Endothelial cell of umbilical vein (primary cell): ENCODE measurements at regions not wholly inside any gene's neighbourhood (a gene's known extent, or its start where the extent isn't known, plus 50 kb on each side); places are given as distances from the start of the nearest gene placed in this dataset.

ENCODE experiments used
- BruUV-seq: library from RNA; stranded (reverse); fragments of 400-500 nt; replicated peaks from 2 replicates; lab custom pipeline; 2021; lab: Mats Ljungman, UMichigan
- CTCF ChIA-PET: fragments of 300-600, 350-600 bp; sonication (Branson Sonifier 250); formaldehyde crosslinking; loops from one replicate; lab custom pipeline; 2021; ENCODE audit warnings: antibody characterized with exemption, inconsistent platforms; lab: Charles Lee
- POLR2A ChIA-PET: fragments of 300-600, 350-600 bp; sonication (Branson Sonifier 250); formaldehyde crosslinking; loops from one replicate; lab custom pipeline; 2021; ENCODE audit warnings: antibody characterized with exemption, inconsistent platforms; lab: Charles Lee
- DNase-seq: peaks from one replicate; pipeline ENCODE4 v3.0.0-alpha.2; 2011; ENCODE audit warnings: low read depth, low spot score
- FAIRE-seq: peaks from 2 replicates; lab custom pipeline; 2011; peaks lifted over from hg19 to GRCh38; lab: Jason Lieb, UNC
- H2AFZ ChIP-seq: 2 replicates; pipeline ENCODE4 v1.6.0; 2012; ENCODE audit warnings: low read depth, low read length, control low read depth, inconsistent platforms
- H3K27ac ChIP-seq: 2 replicates; pipeline ENCODE4 v1.5.1; 2011; ENCODE audit warnings: low read depth, mild to moderate bottlenecking, control low read depth, low read length, moderate library complexity; ENCODE audit not compliant: insufficient read depth
- H3K27me3 ChIP-seq, 2 experiments: 2 replicates each; pipeline versions ENCODE4 v1.6.0 to v1.6.1; 2011; ENCODE audit warnings: low read length in 2 of 2, mixed read lengths in 1 of 2; ENCODE audit not compliant: control insufficient read depth in 2 of 2, insufficient read depth in 2 of 2
- H3K36me3 ChIP-seq, 2 experiments: 2 replicates in 1 of 2; 3 replicates in 1 of 2; pipeline ENCODE4 v1.5.1; 2011; ENCODE audit warnings: low read length in 2 of 2, mild to moderate bottlenecking in 1 of 2, moderate library complexity in 1 of 2; ENCODE audit not compliant: control insufficient read depth in 2 of 2, insufficient read depth in 2 of 2; ENCODE audit errors: extremely low read depth in 1 of 2
- H3K4me1 ChIP-seq: 3 replicates; pipeline ENCODE4 v1.5.1; 2011; ENCODE audit warnings: mild to moderate bottlenecking, low read length; ENCODE audit not compliant: control insufficient read depth, insufficient read depth; ENCODE audit errors: extremely low read depth
- H3K4me2 ChIP-seq: 2 replicates; pipeline ENCODE4 v1.6.1; 2011; ENCODE audit warnings: low read length, control low read depth, mixed read lengths; ENCODE audit not compliant: insufficient read depth
- H3K4me3 ChIP-seq, 3 experiments: fragments of 200-600 bp in 1 of 3; sonication (generic), shearing (Covaris generic) in 1 of 3; replicated peaks in 1 of 3; 2 replicates each; pipeline ENCODE4 v1.5.1; 2011 to 2016; ENCODE audit warnings: control low read depth in 3 of 3, low read length in 3 of 3, mild to moderate bottlenecking in 2 of 3, inconsistent platforms in 1 of 3, low read depth in 1 of 3, moderate library complexity in 1 of 3; ENCODE audit not compliant: insufficient read depth in 1 of 3
- H3K79me2 ChIP-seq: 2 replicates; pipeline ENCODE4 v1.6.0; 2012; ENCODE audit warnings: low read length, inconsistent platforms; ENCODE audit not compliant: control insufficient read depth, insufficient read depth
- H3K9ac ChIP-seq: replicated peaks from 2 replicates; pipeline ENCODE3; 2011; ENCODE audit warnings: low read length, control low read depth; ENCODE audit not compliant: insufficient read depth; ENCODE audit errors: extremely low read depth
- H3K9me1 ChIP-seq: replicated peaks from 3 replicates; pipeline ENCODE4 v1.6.0; 2011; ENCODE audit warnings: mild to moderate bottlenecking, low read length; ENCODE audit not compliant: control insufficient read depth, insufficient read depth; ENCODE audit errors: extremely low read depth
- H3K9me3 ChIP-seq: replicated peaks from 2 replicates; pipeline ENCODE4 v1.5.1; 2012; ENCODE audit warnings: low read length, inconsistent platforms; ENCODE audit not compliant: control insufficient read depth, insufficient read depth
- H4K20me1 ChIP-seq: replicated peaks from 2 replicates; pipeline ENCODE3; 2011; ENCODE audit warnings: mild to moderate bottlenecking, low read length; ENCODE audit not compliant: control insufficient read depth, insufficient read depth; ENCODE audit errors: extremely low read depth
- CTCF ChIP-seq, 2 donors: IDR thresholded peaks; 1 replicate in 1 of 2; 2 replicates in 1 of 2; pipeline ENCODE4 v1.5.1; 2011; ENCODE audit warnings: low read length in 2 of 2, mild to moderate bottlenecking in 2 of 2, moderate library complexity in 2 of 2, control low read depth in 1 of 2, inconsistent platforms in 1 of 2, low read depth in 1 of 2; ENCODE audit not compliant: insufficient read depth in 1 of 2; ENCODE audit errors: extremely low read depth in 1 of 2
- EZH2 ChIP-seq: IDR thresholded peaks from 2 replicates; pipeline ENCODE4 v1.6.1; 2012; ENCODE audit warnings: borderline replicate concordance, low read depth, mild to moderate bottlenecking, moderate library complexity, low read length, inconsistent platforms; ENCODE audit not compliant: severe bottlenecking
- FOS ChIP-seq: IDR thresholded peaks from 2 replicates; pipeline ENCODE4 v1.6.1; 2011; ENCODE audit warnings: mild to moderate bottlenecking, low read length, moderate library complexity, borderline replicate concordance; ENCODE audit not compliant: insufficient read depth
- GATA2 ChIP-seq: IDR thresholded peaks from 2 replicates; pipeline ENCODE4 v1.7.0; 2011; ENCODE audit warnings: low read depth, mild to moderate bottlenecking, moderate library complexity, mixed read lengths, low read length; ENCODE audit not compliant: insufficient read length, insufficient read depth
- JUN ChIP-seq: IDR thresholded peaks from 2 replicates; pipeline ENCODE4 v1.6.1; 2011; ENCODE audit warnings: borderline replicate concordance, low read depth; ENCODE audit not compliant: insufficient read length, insufficient read depth
- MAX ChIP-seq: IDR thresholded peaks from 2 replicates; pipeline ENCODE4 v1.6.1; 2011; ENCODE audit not compliant: insufficient read depth, insufficient read length
- MYC ChIP-seq: IDR thresholded peaks from one replicate; pipeline ENCODE4 v1.6.1; 2011; ENCODE audit warnings: mild to moderate bottlenecking, low read depth, low read length
- POLR2A ChIP-seq: IDR thresholded peaks from 2 replicates; pipeline ENCODE4 v1.6.1; 2012; ENCODE audit warnings: low read depth, mild to moderate bottlenecking, control low read depth, low read length
- POLR2AphosphoS5 ChIP-seq: IDR thresholded peaks from 2 replicates; pipeline ENCODE4 v1.6.1; 2012; ENCODE audit warnings: low read depth, mild to moderate bottlenecking, control low read depth, low read length, moderate library complexity; ENCODE audit not compliant: insufficient read depth
- dilution Hi-C: fragments of 300-500 bp; cut with MboI; formaldehyde crosslinking; loops from one replicate; pipeline ENCODE4 v1.15.0; 2019; ENCODE audit warnings: low sequenced_read_pairs; ENCODE audit not compliant: extremely low pct_ligation_motif_present
- intact Hi-C: fragments of 100-400 bp; cut with micrococcal nuclease; formaldehyde crosslinking; loops from one replicate; pipeline ENCODE4 v1.10.0; 2022

DNA sequence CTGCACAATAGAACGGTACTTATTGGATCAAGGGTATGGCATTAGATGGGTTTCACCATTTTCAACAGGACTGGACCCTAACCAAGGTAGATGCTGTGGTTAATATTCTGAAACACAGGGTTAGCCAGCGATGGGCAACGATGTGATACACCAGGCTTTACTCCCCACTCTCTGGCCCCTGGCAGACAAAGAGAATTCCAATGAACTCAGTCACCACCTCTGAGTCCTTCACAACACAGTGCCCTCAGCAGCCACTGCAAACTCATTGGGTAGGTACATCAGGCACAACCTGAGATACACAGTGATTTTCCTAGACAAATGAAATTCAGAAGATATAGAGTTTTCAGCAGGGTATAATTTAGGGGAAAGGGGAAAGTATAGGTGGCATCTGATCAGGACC lies 634.5 kb downstream of the ZEB2 start:
- no peak for DNase-seq
- Histone ChIP-seq H3K27ac (no peak overlapping the region), H3K4me2 (no peak overlapping the region), H3K4me3 (no peak overlapping the region), H3K36me3 (no peaks in the 10 kb centered on the region), H3K4me1 (no peaks in the 10 kb centered on the region), H3K9me1 (no peaks in the 10 kb centered on the region), H2AFZ (no peak overlapping the region), H3K79me2 (no peaks in the 10 kb centered on the region), H4K20me1 (no peaks in the 10 kb centered on the region), H3K9me3 (no peaks in the 10 kb centered on the region), H3K27me3 (no peaks in the 10 kb centered on the region), H3K9ac (no peak overlapping the region)
- BruUV-seq, result no TSS peak
- no peak for FAIRE-seq
- ChIA-PET POLR2A (no interaction called here), CTCF (no interaction called here)
- dilution Hi-C loops, result no loop called here
- intact Hi-C loops, result no loop called here
- no peak for TF ChIP-seq FOS
- TF ChIP-seq MAX, result no peak
- TF ChIP-seq EZH2, result no peak
- TF ChIP-seq POLR2AphosphoS5, result no peak
- no peak for TF ChIP-seq POLR2A
- TF ChIP-seq JUN, result no peak
- TF ChIP-seq MYC, result no peak
- TF ChIP-seq GATA2, result no peak
- no peak for TF ChIP-seq CTCF (IDR thresholded peaks at IDR 0.05; ENCODE audit: extremely low read depth in 1 of 2, insufficient read depth in 1 of 2, low read depth in 1 of 2, low read length in 2 of 2)
